Urothelium cell line (cell line): ENCODE measurements at regions not wholly inside any gene's neighbourhood (a gene's known extent, or its start where the extent isn't known, plus 50 kb on each side); places are given as distances from the start of the nearest gene placed in this dataset.

Experiments
- DNase-seq: peaks from one replicate; pipeline ENCODE4 v3.0.0; 2011; ENCODE audit warnings: low spot score, mixed read lengths
- FAIRE-seq: peaks from 2 replicates; lab custom pipeline; 2011; peaks lifted over from hg19 to GRCh38; lab: Jason Lieb, UNC

GRCh38 chr7:136339464-136339863 lies 362.3 kb upstream of the MTPN start:
- FAIRE-seq: no peak

GRCh38 chr7:136336932-136337331 lies 359.8 kb upstream of the MTPN start:
- FAIRE-seq (no peak), DNase-seq (no peak)

More at GRCh38 chr7:136339464-136339863, 362.3 kb upstream of the MTPN start:
- no peak for DNase-seq

- FAIRE-seq: no peak
Measured at GRCh38 chr7:136333636-136334035, 356.5 kb upstream of the MTPN start.

GRCh38 chr7:136326045-136326609 lies 349.0 kb upstream of the MTPN start:
- DNase-seq: no peak
- FAIRE-seq: no peak

More at GRCh38 chr7:136333636-136334035, 356.5 kb upstream of the MTPN start:
- DNase-seq: no peak

- no peak for FAIRE-seq
- no peak for DNase-seq
Measured at GRCh38 chr7:136325578-136325977, 348.4 kb upstream of the MTPN start.

GRCh38 chr7:136325027-136325426 lies 347.9 kb upstream of the MTPN start:
- DNase-seq (no peak), FAIRE-seq (no peak)

- no peak for FAIRE-seq
- no peak for DNase-seq
Measured at GRCh38 chr7:136324073-136324704, 347.0 kb upstream of the MTPN start.

- DNase-seq (no peak), FAIRE-seq (no peak)
Measured at GRCh38 chr7:136312592-136312991, 335.4 kb upstream of the MTPN start.

GRCh38 chr7:136309407-136309806 lies 332.2 kb upstream of the MTPN start:
- DNase-seq (no peak), FAIRE-seq (no peak)

- DNase-seq (no peak), FAIRE-seq (no peak)
Measured at GRCh38 chr7:136308230-136308629, 331.1 kb upstream of the MTPN start.

GRCh38 chr7:136303162-136303561 lies 326.0 kb upstream of the MTPN start:
- DNase-seq: no peak
- no peak for FAIRE-seq

GRCh38 chr7:136302049-136302448 lies 324.9 kb upstream of the MTPN start:
- FAIRE-seq: no peak

GRCh38 chr7:136294977-136295376 lies 317.8 kb upstream of the MTPN start:
- DNase-seq: no peak
- FAIRE-seq: no peak

More at GRCh38 chr7:136302049-136302448, 324.9 kb upstream of the MTPN start:
- no peak for DNase-seq

GRCh38 chr7:136293841-136294391 lies 316.8 kb upstream of the MTPN start:
- DNase-seq (no peak), FAIRE-seq (no peak)

GRCh38 chr7:136293272-136293671 lies 316.1 kb upstream of the MTPN start:
- DNase-seq (no peak), FAIRE-seq (no peak)

- FAIRE-seq: no peak
- no peak for DNase-seq
Measured at GRCh38 chr7:136292365-136292764, 315.2 kb upstream of the MTPN start.

- DNase-seq (no peak), FAIRE-seq (no peak)
Measured at GRCh38 chr7:136290351-136290750, 313.2 kb upstream of the MTPN start.

- FAIRE-seq: no peak
Measured at GRCh38 chr7:136278057-136278456, 300.9 kb upstream of the MTPN start.

GRCh38 chr7:136275794-136276193 lies 298.6 kb upstream of the MTPN start:
- no peak for FAIRE-seq
- no peak for DNase-seq

More at GRCh38 chr7:136278057-136278456, 300.9 kb upstream of the MTPN start:
- no peak for DNase-seq

- FAIRE-seq (no peak), DNase-seq (no peak)
Measured at GRCh38 chr7:136274636-136275345, 297.6 kb upstream of the MTPN start.

- no peak for DNase-seq
- FAIRE-seq: no peak
Measured at GRCh38 chr7:136272934-136273333, 295.8 kb upstream of the MTPN start.

- DNase-seq (no peak), FAIRE-seq (no peak)
Measured at GRCh38 chr7:136267822-136268221, 290.7 kb upstream of the MTPN start.
